ENCODE measurements at regions not wholly inside any gene's neighbourhood (a gene's known extent, or its start where the extent isn't known, plus 50 kb on each side); places are given as distances from the start of the nearest gene placed in this dataset.

GRCh38 chrX:39356119-39356807 is 555.0 kb downstream of the MID1IP1 start:
- DNase-seq: no peak

DNA sequence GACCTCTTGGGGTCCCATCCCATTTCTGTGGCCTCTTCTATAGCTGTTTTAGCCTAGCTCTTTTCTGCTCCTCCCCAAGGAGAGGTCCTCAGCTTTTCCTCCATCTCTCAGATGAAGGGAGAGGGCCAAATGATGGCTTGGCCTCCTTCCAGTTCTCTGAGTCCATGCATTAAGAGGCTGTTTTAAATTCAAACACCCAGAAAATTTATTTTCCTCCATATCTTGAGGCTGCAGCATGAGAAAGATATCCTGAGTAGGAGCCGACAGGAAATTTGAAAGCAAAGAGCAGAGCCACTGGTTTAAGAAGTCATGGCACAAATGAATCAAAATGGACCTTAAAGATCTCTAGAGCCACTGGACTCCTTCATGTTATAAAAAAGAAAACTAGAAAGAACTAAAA is 558.8 kb downstream of the MID1IP1 start:
- DNase-seq: no peak

- no peak for DNase-seq
These were observed 560.5 kb downstream of the MID1IP1 start for GRCh38 chrX:39361736-39362135.

DNA sequence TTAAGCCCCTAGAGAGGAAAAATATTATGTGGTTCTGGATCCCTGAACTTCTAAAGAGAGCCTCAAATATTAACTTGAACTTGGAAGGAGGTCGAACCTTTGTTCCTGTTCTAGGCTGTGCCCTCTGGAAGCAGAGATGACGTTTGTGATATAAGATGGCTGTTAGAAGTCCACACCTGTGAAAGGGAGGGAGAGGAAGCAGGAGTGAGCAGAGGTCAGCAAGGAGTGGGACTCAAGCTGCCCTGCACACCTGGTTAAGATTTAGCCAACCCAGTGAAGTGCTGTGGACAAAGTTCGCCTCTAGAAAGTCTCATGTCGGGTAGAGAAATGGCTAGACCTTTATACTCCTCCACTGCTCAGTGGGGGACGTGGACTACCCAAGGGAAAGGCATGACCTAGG is 566.2 kb downstream of the MID1IP1 start:
- DNase-seq: no peak

- DNase-seq: no peak
These were observed 570.9 kb downstream of the MID1IP1 start for GRCh38 chrX:39372115-39372514.

DNA sequence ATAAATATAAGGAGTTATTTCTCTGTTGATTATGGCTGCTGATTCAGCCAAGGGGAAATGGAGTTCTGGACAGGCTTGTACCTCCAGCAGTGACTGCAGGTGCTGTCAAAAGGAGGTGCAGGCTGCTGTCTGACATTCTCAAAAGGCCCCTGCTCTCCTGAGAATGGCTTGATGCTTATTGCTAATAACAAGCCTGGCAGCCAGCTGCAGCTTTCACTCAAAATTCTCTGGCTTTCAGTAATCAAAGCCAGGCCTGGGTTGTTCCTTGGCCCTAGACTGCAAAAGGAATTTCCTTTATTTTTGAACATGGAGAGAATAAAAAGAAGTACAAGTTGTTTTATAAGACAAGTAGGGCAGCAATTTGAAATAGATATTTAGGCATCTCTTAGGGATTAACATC is 575.9 kb downstream of the MID1IP1 start:
- DNase-seq: no peak

DNA sequence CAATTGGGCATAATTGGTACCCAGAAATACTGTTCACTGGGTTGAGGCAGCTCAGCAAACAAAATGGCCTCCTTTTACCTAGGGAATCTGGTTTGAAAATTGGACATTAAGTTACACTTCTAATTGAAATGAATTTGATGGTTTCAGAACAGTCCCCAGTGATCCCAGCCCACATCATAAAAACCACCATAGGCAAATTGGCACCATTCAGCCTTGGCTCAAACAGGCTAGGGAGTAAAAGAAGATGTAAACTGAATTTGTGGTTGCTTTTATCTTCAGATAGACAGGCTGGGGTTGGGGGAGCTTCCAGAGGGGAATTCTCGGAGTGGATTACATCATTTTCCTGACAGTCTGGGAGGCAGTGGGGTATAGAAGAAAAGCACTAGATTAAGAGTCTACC is 576.5 kb downstream of the MID1IP1 start:
- no peak for DNase-seq

- DNase-seq: no peak
These were observed 580.2 kb downstream of the MID1IP1 start for GRCh38 chrX:39381422-39381821.

GRCh38 chrX:39384996-39385395 is 583.7 kb downstream of the MID1IP1 start:
- no peak for DNase-seq

- no peak for DNase-seq
These were observed 587.5 kb downstream of the MID1IP1 start for GRCh38 chrX:39388730-39389129.

GRCh38 chrX:39396358-39396995 is 595.2 kb downstream of the MID1IP1 start:
- DNase-seq: no peak

DNA sequence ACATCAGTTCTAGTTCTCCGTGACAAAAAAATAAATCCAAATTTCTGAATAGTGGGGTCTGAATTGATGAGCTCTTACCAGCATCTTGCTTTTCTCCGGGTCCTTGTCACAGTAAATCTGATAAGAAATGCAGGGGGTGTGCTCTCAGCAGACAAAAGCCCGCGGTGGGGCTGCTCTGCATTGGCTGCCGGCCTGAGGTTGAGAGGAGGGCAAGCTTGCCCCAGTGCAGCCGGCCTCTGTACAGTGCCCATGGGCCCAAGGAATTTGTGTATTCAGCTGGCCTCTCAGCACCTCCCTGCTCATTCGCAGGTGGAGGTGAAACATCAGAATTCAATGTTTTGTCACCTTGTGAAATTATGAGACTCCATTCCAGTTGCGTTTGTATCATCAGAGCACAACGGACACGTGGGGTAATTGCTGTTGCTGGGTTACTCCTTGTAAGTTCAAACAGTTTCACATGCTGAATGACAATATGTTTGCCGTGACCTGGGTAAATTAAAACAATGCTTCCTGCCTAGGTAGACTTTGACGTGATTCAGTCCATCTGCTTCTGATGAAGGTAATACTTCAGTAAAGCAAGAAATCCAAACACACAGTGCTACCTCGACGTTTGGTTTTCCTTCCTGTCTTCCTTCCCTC is 596.4 kb downstream of the MID1IP1 start:
- DNase-seq: no peak

- DNase-seq: no peak
These were observed 597.1 kb downstream of the MID1IP1 start for GRCh38 chrX:39398215-39398962.

GRCh38 chrX:39398963-39399261 is 597.7 kb downstream of the MID1IP1 start:
- no peak for DNase-seq

GRCh38 chrX:39399387-39399786 is 598.1 kb downstream of the MID1IP1 start:
- no peak for DNase-seq

DNA sequence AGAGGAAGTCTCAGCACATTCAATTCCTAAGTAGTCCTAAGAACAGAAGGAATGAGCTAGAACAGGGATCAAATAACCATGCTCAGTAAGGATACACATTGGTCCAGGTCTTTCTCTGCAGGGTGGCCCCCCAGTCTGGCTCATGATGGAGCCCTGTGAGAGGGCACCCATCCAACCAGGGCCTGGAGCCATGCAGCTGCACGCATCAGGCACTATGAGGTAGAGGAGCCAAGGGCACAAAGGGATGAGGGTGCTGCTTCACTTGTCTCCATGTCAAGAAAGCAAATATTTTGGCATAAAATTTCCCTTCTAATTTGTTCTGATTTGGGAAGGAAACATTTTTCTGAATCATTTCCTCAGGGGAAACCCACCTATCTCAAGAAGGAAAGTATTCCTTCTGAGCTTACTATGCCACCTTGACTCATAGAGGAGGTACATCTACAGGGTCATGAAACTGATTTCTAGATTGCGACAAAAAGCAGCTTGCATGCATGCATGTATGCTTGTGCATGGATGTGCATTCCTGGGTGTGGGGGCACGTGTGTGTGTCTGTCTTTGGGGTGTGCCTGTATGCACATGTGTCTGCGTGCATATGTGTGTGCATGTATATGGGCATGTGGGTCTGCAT is 600.3 kb downstream of the MID1IP1 start:
- no peak for DNase-seq

DNA sequence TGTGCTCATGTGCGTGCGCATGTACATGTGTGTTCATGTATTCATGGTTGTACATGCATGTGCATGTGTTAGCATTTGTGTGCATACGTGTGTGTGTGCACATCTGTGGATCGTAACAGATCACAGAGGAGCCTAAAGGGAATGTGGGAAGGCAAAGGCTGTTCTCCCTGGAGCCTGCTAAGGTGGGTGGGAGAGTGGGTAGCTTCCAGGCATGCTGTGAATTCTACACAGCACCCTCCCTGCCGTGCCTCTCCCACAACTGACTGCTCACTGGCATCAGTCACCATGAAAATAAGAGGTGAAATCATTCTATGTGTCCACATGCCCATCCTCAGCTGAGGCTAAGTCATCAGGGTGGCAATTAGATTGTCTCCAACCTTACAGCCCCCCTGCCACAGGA is 600.9 kb downstream of the MID1IP1 start:
- no peak for DNase-seq

DNA sequence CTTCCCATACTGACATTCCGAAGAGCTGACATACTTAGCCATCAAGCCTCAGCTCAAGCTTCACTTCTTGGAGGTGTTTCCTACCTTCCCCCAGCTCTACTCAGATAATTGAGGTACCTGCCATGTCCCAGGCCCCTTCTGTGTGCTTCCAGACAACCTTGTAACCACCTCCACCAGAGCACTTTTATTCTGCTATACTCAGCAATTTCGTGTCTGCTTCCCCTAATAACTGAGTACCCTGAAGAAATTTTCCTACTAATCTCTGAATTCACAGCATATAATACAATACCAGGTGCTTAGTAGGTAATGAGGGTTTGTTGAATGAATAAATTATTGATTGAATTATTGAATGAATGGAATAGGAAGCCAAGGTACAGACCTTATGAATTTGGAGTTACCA is 605.5 kb downstream of the MID1IP1 start:
- no peak for DNase-seq

DNA sequence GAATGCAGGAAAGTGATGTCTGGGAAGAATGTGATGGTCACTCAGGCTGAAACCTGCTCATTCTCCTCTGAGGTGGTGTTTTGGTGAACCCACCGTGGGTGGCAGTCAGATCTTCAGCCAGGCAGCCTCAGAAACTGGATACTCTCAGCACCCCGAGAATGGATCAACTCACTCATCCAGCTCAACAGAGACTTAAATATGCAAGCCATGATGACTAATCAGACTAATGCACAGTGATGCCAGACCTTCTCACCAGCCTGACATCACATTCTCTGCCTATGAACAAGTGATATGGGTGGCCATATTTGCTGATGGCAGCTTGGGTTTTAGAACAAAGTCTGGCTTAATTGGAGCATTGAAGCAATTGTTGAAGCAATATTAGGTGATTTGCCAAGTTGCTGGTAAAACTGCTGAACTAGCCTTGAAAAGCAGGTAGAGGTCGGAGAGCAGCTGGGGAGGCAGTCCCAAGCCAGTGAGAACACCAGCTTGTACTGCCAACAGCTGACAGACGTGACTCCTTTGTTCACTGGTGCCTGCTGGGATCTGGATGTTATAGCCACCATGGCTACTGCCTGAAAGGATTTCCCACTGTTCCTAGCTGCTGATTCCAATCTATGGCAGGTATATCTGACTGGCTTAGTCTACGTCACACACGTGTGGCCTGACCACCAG is 608.1 kb downstream of the MID1IP1 start:
- no peak for DNase-seq

DNA sequence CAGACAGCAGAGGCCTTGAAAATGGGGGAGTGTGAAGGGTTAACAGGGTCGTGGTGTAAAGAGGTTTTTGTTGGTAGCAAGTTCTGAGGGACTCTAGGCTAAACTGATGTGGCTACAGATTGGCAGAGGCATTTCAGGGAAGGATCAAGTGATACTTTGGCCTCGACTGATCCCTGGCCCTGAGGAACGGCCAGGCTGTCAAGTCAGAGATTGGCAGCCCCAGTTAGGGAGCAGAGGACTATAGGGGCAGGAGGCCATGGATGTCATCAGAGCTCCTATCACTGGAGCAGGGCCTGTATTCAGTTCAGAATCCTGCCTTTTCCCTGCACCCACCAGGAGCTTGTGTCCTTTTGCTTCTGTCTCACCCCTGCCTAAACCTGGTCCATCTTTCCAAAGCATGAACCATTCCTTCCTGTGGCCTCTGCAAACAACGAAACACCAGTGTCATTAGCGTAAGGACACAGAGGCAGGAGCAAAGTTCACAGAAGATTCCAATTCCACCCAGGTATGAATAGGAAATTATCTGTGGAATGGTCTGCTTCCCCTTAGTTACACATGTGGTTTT is 613.1 kb downstream of the MID1IP1 start:
- no peak for DNase-seq

DNA sequence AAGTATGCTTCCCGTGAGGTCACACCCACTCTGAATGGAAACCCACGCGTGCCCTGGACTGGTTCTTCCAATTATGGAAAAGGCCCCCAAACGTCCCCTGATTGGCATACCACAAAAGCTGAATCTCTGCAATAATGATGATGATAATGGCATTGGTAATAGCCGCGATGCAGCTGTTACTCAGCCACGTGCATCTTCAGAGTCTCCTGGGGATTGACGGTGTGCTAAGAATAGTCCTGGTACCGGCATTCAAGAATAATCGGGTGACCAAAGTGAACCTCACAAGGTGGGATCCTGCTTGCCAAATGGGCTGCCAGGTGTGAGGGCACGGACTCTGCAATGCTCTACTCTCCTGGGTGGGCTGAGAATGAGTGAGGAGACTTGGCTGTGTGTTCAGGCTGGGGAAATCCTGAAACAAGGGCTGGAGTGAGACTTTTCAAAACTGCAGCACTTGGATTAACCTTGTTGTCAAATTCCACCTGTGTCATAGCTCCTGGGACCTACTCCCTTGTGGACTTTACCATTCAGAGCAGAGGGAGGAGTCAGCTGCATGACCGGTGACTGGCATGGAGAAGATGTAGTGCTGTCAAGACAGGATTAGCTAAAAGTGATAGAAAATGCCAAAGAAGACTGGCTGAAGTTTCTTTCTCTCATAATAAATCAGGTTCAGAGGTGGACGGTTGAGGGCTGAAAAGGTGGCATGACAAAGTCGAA is 615.4 kb downstream of the MID1IP1 start:
- DNase-seq: no peak

DNA sequence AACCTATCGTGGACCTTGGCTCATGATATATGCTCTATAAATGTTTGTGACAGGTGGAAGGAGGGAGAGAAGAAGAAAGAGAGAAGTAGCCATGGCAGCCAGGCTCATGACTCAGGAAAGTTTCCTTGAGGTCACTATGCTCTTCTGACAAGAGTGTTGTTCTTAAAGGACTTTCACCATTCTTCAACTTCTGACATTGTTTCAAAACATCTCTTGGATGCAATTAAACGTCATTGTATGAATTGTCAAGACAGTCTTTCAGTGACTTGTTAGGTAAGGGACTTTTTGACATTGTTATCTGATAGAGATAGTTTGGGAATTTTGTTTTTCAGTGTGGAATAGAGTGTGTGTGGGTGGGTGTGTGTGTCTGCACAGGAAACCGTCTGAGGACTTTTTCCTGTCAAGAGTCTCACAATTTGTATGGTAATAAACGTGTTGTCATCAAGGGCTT is 617.0 kb downstream of the MID1IP1 start:
- no peak for DNase-seq
